Adrenal gland (tissue), 5 donors: ENCODE measurements at regions not wholly inside any gene's neighbourhood (a gene's known extent, or its start where the extent isn't known, plus 50 kb on each side); places are given as distances from the start of the nearest gene placed in this dataset.

Experiments
- CTCF ChIP-seq, 6 experiments: fragments of 450-650 bp in 4 of 6; fragments of 200-600 bp in 2 of 6; sonication (generic) in 1 of 6; IDR thresholded peaks; 1 replicate in 5 of 6; 2 replicates in 1 of 6; pipeline versions ENCODE4 v1.5.1 to v1.8.0; 2016 to 2021; ENCODE audit warnings: antibody characterized with exemption in 6 of 6, mild to moderate bottlenecking in 2 of 6, moderate library complexity in 1 of 6
- POLR2A ChIP-seq, 2 donors: fragments of 450-650 bp; IDR thresholded peaks; one replicate each; pipeline ENCODE4 v1.6.1; 2017; ENCODE audit warnings: antibody characterized with exemption in 2 of 2, mild to moderate bottlenecking in 2 of 2, moderate library complexity in 1 of 2
- donor health status: DM: no; HTN: no; CAD: no.

- TF ChIP-seq CTCF (IDR thresholded peaks at IDR 0.05) (no peak), POLR2A (IDR thresholded peaks at IDR 0.05) (no peak)
Measured at GRCh38 chr12:90897316-90897715, 57.7 kb downstream of the CCER1 start.
